ENCODE measurements at regions not wholly inside any gene's neighbourhood (a gene's known extent, or its start where the extent isn't known, plus 50 kb on each side); places are given as distances from the start of the nearest gene placed in this dataset.

DNA sequence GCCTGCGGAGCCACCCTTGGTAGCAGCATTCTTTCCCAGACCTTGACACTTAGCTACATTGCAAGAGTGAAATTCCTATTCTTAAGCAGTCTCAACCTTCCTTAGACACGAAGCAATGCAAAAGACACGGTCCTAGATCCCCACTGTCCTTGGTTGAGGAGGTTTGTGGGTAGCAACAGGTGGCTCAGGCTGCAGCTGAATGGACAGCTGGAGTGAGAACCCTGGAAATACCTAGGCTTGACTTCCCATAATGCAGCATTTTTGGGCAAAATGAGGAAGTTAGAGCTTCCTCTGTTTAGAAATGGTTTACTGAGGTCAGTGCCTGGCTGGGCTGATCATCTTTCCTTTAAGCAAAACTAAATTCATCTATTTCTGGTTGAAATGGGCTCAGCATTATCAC is 296.6 kb downstream of the RFC3 start:
- no peak overlapping the region for H2AFZ ChIP-seq (ENCODE audit: low read length)
- no peaks in the 10 kb centered on the region for H3K79me2 ChIP-seq (ENCODE audit: insufficient read depth, low read length)
- H2BK5ac ChIP-seq (ENCODE audit: insufficient read length, low read length): no peak overlapping the region
- no peak overlapping the region for H2AK5ac ChIP-seq (ENCODE audit: insufficient read length, low read length)
- no peaks in the 10 kb centered on the region for H4K20me1 ChIP-seq (ENCODE audit: control insufficient read depth, insufficient read depth, insufficient read length)
- H3K14ac ChIP-seq (ENCODE audit: insufficient read depth, low read length): no peak overlapping the region
- no peak overlapping the region for H3K56ac ChIP-seq (ENCODE audit: insufficient read length, low read depth, low read length)
- Mint-ChIP-seq H3K36me3 (ENCODE audit: insufficient read depth in 1 of 3, low read depth in 3 of 3) (peaks cover 0 to 3% (median 0%) of the 10 kb centered on the region in 3 experiments; a peak in 2 of 7 replicates), H3K27me3 (ENCODE audit: low read depth) (no peaks in the 10 kb centered on the region), H3K4me3 (no peak overlapping the region), H3K27ac (no peak overlapping the region), H3K4me1 (peaks cover 12% of the 10 kb centered on the region in 2 experiments), H3K9me3 (peaks cover 0 to 3% of the 10 kb centered on the region in 2 experiments; a peak in 3 of 5 replicates)
- H3K27me3 ChIP-seq (ENCODE audit: insufficient read depth, low read length): no peaks in the 10 kb centered on the region
- no peak overlapping the region for H2BK12ac ChIP-seq (ENCODE audit: insufficient read length, low read depth, low read length)
- no CpG with 5 or more reads among the region's 3 CpGs for WGBS (ENCODE audit: extremely low coverage, insufficient read length, low lambda C conversion rate)
- H3K9me3 ChIP-seq (ENCODE audit: control insufficient read depth, low read depth, low read length): no peaks in the 10 kb centered on the region
- H3K4me2 ChIP-seq (ENCODE audit: insufficient read depth, insufficient read length, low read length): no peak overlapping the region
- no peak overlapping the region for H4K91ac ChIP-seq (ENCODE audit: insufficient read length, low read depth, low read length)
- no peak overlapping the region for H3K18ac ChIP-seq (ENCODE audit: insufficient read length, low read depth, low read length)
- no peak overlapping the region for H3K27ac ChIP-seq (ENCODE audit: insufficient read length, low read depth, low read length)
- H3K9ac ChIP-seq (ENCODE audit: extremely low read depth, insufficient read length, low read length): no peak overlapping the region
- H2BK15ac ChIP-seq (ENCODE audit: low read depth, low read length): no peak overlapping the region
- no peaks in the 10 kb centered on the region for H3K23me2 ChIP-seq (ENCODE audit: insufficient read length, low read depth, low read length, poor library complexity, severe bottlenecking)
- no peak overlapping the region for H3K4ac ChIP-seq (ENCODE audit: low read depth, low read length)
- DNase-seq: no peak
- no peak overlapping the region for H4K8ac ChIP-seq (replicated peaks; ENCODE audit: insufficient read length, low read depth, low read length)
- no peak overlapping the region for H3K23ac ChIP-seq (ENCODE audit: insufficient read length, low read depth, low read length)
- no peak overlapping the region for H3T11ph ChIP-seq (ENCODE audit: low read length)
- no peak overlapping the region for H2BK120ac ChIP-seq (ENCODE audit: low read depth, low read length, poor library complexity, severe bottlenecking)
- H2BK20ac ChIP-seq (ENCODE audit: low read depth, low read length, poor library complexity, severe bottlenecking): no peak overlapping the region
- no peak overlapping the region for H4K5ac ChIP-seq (ENCODE audit: insufficient read length, low read depth, low read length)
- H3K79me1 ChIP-seq (ENCODE audit: insufficient read depth, low read depth, low read length, poor library complexity, severe bottlenecking): no peaks in the 10 kb centered on the region
- H3K4me1 ChIP-seq (ENCODE audit: insufficient read depth, low read length): peaks cover 4% of the 10 kb centered on the region; the same call in 1 of the 2 replicates
- TF ChIP-seq, protein P1, sequence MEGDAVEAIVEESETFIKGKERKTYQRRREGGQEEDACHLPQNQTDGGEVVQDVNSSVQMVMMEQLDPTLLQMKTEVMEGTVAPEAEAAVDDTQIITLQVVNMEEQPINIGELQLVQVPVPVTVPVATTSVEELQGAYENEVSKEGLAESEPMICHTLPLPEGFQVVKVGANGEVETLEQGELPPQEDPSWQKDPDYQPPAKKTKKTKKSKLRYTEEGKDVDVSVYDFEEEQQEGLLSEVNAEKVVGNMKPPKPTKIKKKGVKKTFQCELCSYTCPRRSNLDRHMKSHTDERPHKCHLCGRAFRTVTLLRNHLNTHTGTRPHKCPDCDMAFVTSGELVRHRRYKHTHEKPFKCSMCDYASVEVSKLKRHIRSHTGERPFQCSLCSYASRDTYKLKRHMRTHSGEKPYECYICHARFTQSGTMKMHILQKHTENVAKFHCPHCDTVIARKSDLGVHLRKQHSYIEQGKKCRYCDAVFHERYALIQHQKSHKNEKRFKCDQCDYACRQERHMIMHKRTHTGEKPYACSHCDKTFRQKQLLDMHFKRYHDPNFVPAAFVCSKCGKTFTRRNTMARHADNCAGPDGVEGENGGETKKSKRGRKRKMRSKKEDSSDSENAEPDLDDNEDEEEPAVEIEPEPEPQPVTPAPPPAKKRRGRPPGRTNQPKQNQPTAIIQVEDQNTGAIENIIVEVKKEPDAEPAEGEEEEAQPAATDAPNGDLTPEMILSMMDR (conservative IDR thresholded peaks at IDR 0.05): no peak

Measured in H9 (cell line).